ENCODE measurements at regions not wholly inside any gene's neighbourhood (a gene's known extent, or its start where the extent isn't known, plus 50 kb on each side); places are given as distances from the start of the nearest gene placed in this dataset.

DNA sequence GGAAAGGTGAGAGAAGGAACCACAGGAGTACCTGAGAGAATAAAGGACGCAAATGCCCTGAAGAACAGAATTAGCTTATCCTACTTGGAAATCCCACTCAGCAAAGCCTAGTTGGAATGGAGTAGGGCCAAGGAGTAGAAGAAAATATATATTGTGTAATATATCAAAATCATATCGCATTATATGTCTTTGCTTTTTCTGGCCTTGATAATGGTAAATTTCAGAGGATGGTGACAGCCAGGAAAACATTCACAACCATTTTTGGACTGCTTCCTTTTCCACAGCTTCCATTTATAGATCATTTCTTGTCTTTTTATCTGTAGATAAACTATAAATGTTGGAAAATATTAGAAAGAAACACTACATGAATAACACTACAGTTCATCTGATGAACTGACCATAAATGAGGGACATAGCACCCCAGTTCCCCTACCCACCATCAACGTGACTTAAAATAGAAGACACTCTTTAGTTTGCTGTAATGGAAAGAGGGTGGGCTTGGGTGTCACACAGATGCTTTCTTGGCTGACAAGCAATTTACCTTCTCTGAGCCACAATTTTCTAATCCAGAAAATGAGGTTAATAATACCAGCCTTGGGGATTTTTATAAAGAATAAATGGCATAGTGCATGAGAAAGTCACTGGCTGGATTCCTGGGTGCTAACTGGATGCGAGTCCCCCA lies 569.6 kb downstream of the NTRK3 start:
- BruUV-seq (replicated peaks), result no TSS peak
- Mint-ChIP-seq H3K4me3 (ENCODE audit: low read depth, unreplicated experiment) (no peak overlapping the region), H3K9me3 (ENCODE audit: low read depth, unreplicated experiment) (peaks cover 17% of the 10 kb centered on the region), H3K27ac (ENCODE audit: unreplicated experiment) (no peak overlapping the region), H3K27me3 (ENCODE audit: unreplicated experiment) (no peaks in the 10 kb centered on the region), H3K4me1 (ENCODE audit: low read depth, unreplicated experiment) (no peaks in the 10 kb centered on the region), H3K36me3 (ENCODE audit: insufficient read depth, unreplicated experiment) (no peaks in the 10 kb centered on the region)
- intact Hi-C loops (cut with micrococcal nuclease; ENCODE audit: unreplicated experiment), result no loop called here
- no peak for TF ChIP-seq CTCF (IDR thresholded peaks at IDR 0.05; ENCODE audit: unreplicated experiment)
- no peak for DNase-seq
- CTCF ChIA-PET, result no interaction called here

GRCh38 chr15:87686339-87686738 lies 570.2 kb downstream of the NTRK3 start:
- H3K36me3 Mint-ChIP-seq (ENCODE audit: insufficient read depth, unreplicated experiment), result no peaks in the 10 kb centered on the region
- no peaks in the 10 kb centered on the region for H3K4me1 Mint-ChIP-seq (ENCODE audit: low read depth, unreplicated experiment)
- no peak overlapping the region for H3K27ac Mint-ChIP-seq (ENCODE audit: unreplicated experiment)
- no peak for DNase-seq
- no peak for TF ChIP-seq CTCF (IDR thresholded peaks at IDR 0.05; ENCODE audit: unreplicated experiment)
- H3K27me3 Mint-ChIP-seq (ENCODE audit: unreplicated experiment), result no peaks in the 10 kb centered on the region
- peaks cover 15% of the 10 kb centered on the region for H3K9me3 Mint-ChIP-seq (ENCODE audit: low read depth, unreplicated experiment)
- BruUV-seq (replicated peaks), result no TSS peak
- intact Hi-C loops (cut with micrococcal nuclease; ENCODE audit: unreplicated experiment), result no loop called here
- CTCF ChIA-PET, result no interaction called here
- H3K4me3 Mint-ChIP-seq (ENCODE audit: low read depth, unreplicated experiment), result no peak overlapping the region

DNA sequence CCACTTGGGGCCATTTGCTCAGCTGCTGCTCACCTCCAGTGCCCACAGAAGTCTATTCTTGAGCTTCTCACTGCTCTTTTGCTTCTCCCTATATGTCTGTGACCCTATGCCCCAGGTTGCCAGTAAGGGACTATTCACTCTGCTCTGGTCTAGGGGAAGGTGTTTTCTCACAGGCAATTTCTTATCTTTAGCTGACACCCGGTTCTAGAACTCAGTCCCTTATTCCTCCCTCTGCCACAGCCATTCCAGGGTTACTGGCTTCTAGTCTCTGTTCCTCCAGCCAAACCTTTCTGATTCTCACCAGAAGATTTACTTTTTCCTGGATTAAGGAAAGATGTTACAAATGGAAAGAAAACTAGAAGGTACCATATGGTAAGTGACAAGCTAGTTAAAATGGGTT lies 574.0 kb downstream of the NTRK3 start:
- H3K36me3 Mint-ChIP-seq (ENCODE audit: insufficient read depth, unreplicated experiment), result no peaks in the 10 kb centered on the region
- CTCF ChIA-PET, result interaction anchor here (0.7 kb wide), 1 partner anchor 11 kb away, joined by 3 read pairs; no protein-coding TSS in a partner anchor

DNA sequence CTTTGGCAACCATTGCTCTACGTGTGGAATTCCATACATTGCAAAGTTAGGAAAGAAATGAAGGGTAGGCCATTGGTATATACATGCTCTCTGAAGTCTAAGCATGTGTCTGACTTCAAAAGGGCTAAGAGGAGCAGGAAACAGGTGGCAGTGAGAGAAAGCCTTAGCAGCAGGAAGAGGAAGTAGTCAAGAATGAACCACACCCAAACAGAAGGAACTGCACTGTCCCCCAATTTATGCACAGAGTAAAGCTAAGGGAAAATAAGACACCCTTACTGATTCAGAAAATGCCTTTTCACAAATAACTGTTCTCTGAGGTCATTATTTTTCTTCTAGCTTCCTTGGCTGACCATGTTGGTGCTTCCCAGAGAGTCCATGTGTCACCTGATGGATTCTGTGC lies 575.4 kb downstream of the NTRK3 start:
- no peak overlapping the region for H3K27ac Mint-ChIP-seq (ENCODE audit: unreplicated experiment)
- no peak overlapping the region for H3K4me3 Mint-ChIP-seq (ENCODE audit: low read depth, unreplicated experiment)
- H3K36me3 Mint-ChIP-seq (ENCODE audit: insufficient read depth, unreplicated experiment), result no peaks in the 10 kb centered on the region
- CTCF ChIA-PET, result no interaction called here
- intact Hi-C loops (cut with micrococcal nuclease; ENCODE audit: unreplicated experiment), result no loop called here
- H3K27me3 Mint-ChIP-seq (ENCODE audit: unreplicated experiment), result no peaks in the 10 kb centered on the region
- H3K4me1 Mint-ChIP-seq (ENCODE audit: low read depth, unreplicated experiment), result no peaks in the 10 kb centered on the region
- BruUV-seq (replicated peaks), result no TSS peak
- no peak for DNase-seq
- TF ChIP-seq CTCF (IDR thresholded peaks at IDR 0.05; ENCODE audit: unreplicated experiment), result no peak
- peaks cover 24% of the 10 kb centered on the region for H3K9me3 Mint-ChIP-seq (ENCODE audit: low read depth, unreplicated experiment)

More for the DNA sequence above, 574.0 kb downstream of the NTRK3 start:
- Mint-ChIP-seq H3K27me3 (ENCODE audit: unreplicated experiment) (no peaks in the 10 kb centered on the region), H3K27ac (ENCODE audit: unreplicated experiment) (no peak overlapping the region), H3K4me3 (ENCODE audit: low read depth, unreplicated experiment) (no peak overlapping the region), H3K9me3 (ENCODE audit: low read depth, unreplicated experiment) (peaks cover 22% of the 10 kb centered on the region), H3K4me1 (ENCODE audit: low read depth, unreplicated experiment) (no peaks in the 10 kb centered on the region)
- BruUV-seq (replicated peaks), result no TSS peak
- DNase-seq, result no peak
- intact Hi-C loops (cut with micrococcal nuclease; ENCODE audit: unreplicated experiment), result no loop called here
- TF ChIP-seq CTCF (IDR thresholded peaks at IDR 0.05; ENCODE audit: unreplicated experiment), result no peak
